ENCODE measurements at regions not wholly inside any gene's neighbourhood (a gene's known extent, or its start where the extent isn't known, plus 50 kb on each side); places are given as distances from the start of the nearest gene placed in this dataset.

- TF ChIP-seq CTCF (IDR thresholded peaks at IDR 0.05; ENCODE audit: insufficient read depth, low read depth, low read length): no peak
- no peaks in the 10 kb centered on the region for H3K36me3 ChIP-seq (ENCODE audit: control insufficient read depth, insufficient read depth, low read length)
- ChIA-PET CTCF (no interaction called here), POLR2A (no interaction called here)
- no peaks in the 10 kb centered on the region for H3K27me3 ChIP-seq (ENCODE audit: control insufficient read depth, insufficient read depth, low read length)
- no peak for DNase-seq (ENCODE audit: low read depth)
- H3K4me3 ChIP-seq (ENCODE audit: low read depth, low read length): no peak overlapping the region
Observed at GRCh38 chr2:67633212-67633856, 236.2 kb downstream of the ETAA1 start.

- CTCF ChIA-PET: interaction anchor here (0.8 to 1.0 kb wide), 3 partner anchors 11 to 208 kb away, joined by 3 read pairs; no protein-coding TSS in a partner anchor
- H3K36me3 ChIP-seq (ENCODE audit: control insufficient read depth, insufficient read depth, low read length): no peaks in the 10 kb centered on the region
- no peak for TF ChIP-seq CTCF (IDR thresholded peaks at IDR 0.05; ENCODE audit: insufficient read depth, low read depth, low read length)
- no peak for DNase-seq (ENCODE audit: low read depth)
- H3K4me3 ChIP-seq (ENCODE audit: low read depth, low read length): no peak overlapping the region
- H3K27me3 ChIP-seq (ENCODE audit: control insufficient read depth, insufficient read depth, low read length): no peaks in the 10 kb centered on the region
- POLR2A ChIA-PET: no interaction called here
Observed at GRCh38 chr2:67638146-67638545, 241.0 kb downstream of the ETAA1 start.

GRCh38 chr2:67641312-67642045 lies 244.3 kb downstream of the ETAA1 start:
- no peak overlapping the region for H3K4me3 ChIP-seq (ENCODE audit: low read depth, low read length)
- ChIA-PET CTCF (interaction anchor here (1.7 to 1.8 kb wide), 2 partner anchors 9 to 10 kb away, joined by 6 to 7 read pairs; no protein-coding TSS in a partner anchor), POLR2A (no interaction called here)
- DNase-seq (ENCODE audit: low read depth): no peak
- H3K36me3 ChIP-seq (ENCODE audit: control insufficient read depth, insufficient read depth, low read length): no peaks in the 10 kb centered on the region
- no peaks in the 10 kb centered on the region for H3K27me3 ChIP-seq (ENCODE audit: control insufficient read depth, insufficient read depth, low read length)
- TF ChIP-seq CTCF (IDR thresholded peaks at IDR 0.05; ENCODE audit: insufficient read depth, low read depth, low read length): no peak

- no peak for DNase-seq (ENCODE audit: low read depth)
- ChIA-PET POLR2A (no interaction called here), CTCF (interaction anchor here (1.7 kb wide), 1 partner anchor 11 kb away, joined by 7 read pairs; no protein-coding TSS in a partner anchor)
- no peak for TF ChIP-seq CTCF (IDR thresholded peaks at IDR 0.05; ENCODE audit: insufficient read depth, low read depth, low read length)
- H3K36me3 ChIP-seq (ENCODE audit: control insufficient read depth, insufficient read depth, low read length): no peaks in the 10 kb centered on the region
- H3K27me3 ChIP-seq (ENCODE audit: control insufficient read depth, insufficient read depth, low read length): no peaks in the 10 kb centered on the region
- no peak overlapping the region for H3K4me3 ChIP-seq (ENCODE audit: low read depth, low read length)
Observed at GRCh38 chr2:67642046-67642382, 244.9 kb downstream of the ETAA1 start.

- no peak for DNase-seq (ENCODE audit: low read depth)
- Histone ChIP-seq H3K36me3 (ENCODE audit: control insufficient read depth, insufficient read depth, low read length) (no peaks in the 10 kb centered on the region), H3K27me3 (ENCODE audit: control insufficient read depth, insufficient read depth, low read length) (no peaks in the 10 kb centered on the region), H3K4me3 (ENCODE audit: low read depth, low read length) (no peak overlapping the region)
- CTCF ChIA-PET: no interaction called here
- TF ChIP-seq CTCF (IDR thresholded peaks at IDR 0.05; ENCODE audit: insufficient read depth, low read depth, low read length): no peak
- POLR2A ChIA-PET: no interaction called here
Observed at GRCh38 chr2:67642961-67643360, 245.8 kb downstream of the ETAA1 start.
